Dermis blood vessel endothelial cell (primary cell): ENCODE measurements at regions not wholly inside any gene's neighbourhood (a gene's known extent, or its start where the extent isn't known, plus 50 kb on each side); places are given as distances from the start of the nearest gene placed in this dataset.
A peak's percentile ranks its signal among the peaks of the same experiment; 100 is the strongest.

Experiments used
- DNase-seq: peaks from one replicate; pipeline ENCODE4 v3.0.0; 2010

GRCh38 chr1:224505454-224506093 lies 71.0 kb upstream of the WDR26 start:
- no peak for DNase-seq

- no peak for DNase-seq
These were observed 71.7 kb upstream of the WDR26 start for GRCh38 chr1:224506141-224506814.

GRCh38 chr1:224507771-224508523 lies 73.3 kb upstream of the WDR26 start:
- no peak for DNase-seq

- DNase-seq: no peak
These were observed 75.3 kb upstream of the WDR26 start for GRCh38 chr1:224509907-224510306.

- no peak for DNase-seq
These were observed 76.5 kb upstream of the WDR26 start for GRCh38 chr1:224510880-224511645.

GRCh38 chr1:224512600-224513151 lies 78.1 kb upstream of the WDR26 start:
- DNase-seq: no peak

- no peak for DNase-seq
These were observed 78.8 kb upstream of the WDR26 start for GRCh38 chr1:224513383-224513782.

- peak; percentile 88 for DNase-seq
These were observed 79.2 kb upstream of the WDR26 start for GRCh38 chr1:224513787-224514209.

- no peak for DNase-seq
These were observed 82.6 kb upstream of the WDR26 start for GRCh38 chr1:224517171-224517570.

GRCh38 chr1:224518528-224518927 lies 83.9 kb upstream of the WDR26 start:
- DNase-seq: no peak

- no peak for DNase-seq
These were observed 85.3 kb upstream of the WDR26 start for GRCh38 chr1:224519874-224520273.

GRCh38 chr1:224520808-224521207 lies 86.2 kb upstream of the WDR26 start:
- no peak for DNase-seq

GRCh38 chr1:224521904-224522734 lies 87.5 kb upstream of the WDR26 start:
- DNase-seq: no peak

- no peak for DNase-seq
These were observed 89.1 kb upstream of the WDR26 start for GRCh38 chr1:224523676-224524075.

GRCh38 chr1:224524679-224525078 lies 90.1 kb upstream of the WDR26 start:
- DNase-seq: no peak

- no peak for DNase-seq
These were observed 90.6 kb upstream of the CNIH3 start for GRCh38 chr1:224525411-224526040.

GRCh38 chr1:224526771-224527170 lies 89.3 kb upstream of the CNIH3 start:
- DNase-seq: no peak

- peak; percentile 83 for DNase-seq
These were observed 87.2 kb upstream of the CNIH3 start for GRCh38 chr1:224528900-224529299.

- no peak for DNase-seq
These were observed 86.3 kb upstream of the CNIH3 start for GRCh38 chr1:224529844-224530243.

- DNase-seq: no peak
These were observed 82.6 kb upstream of the CNIH3 start for GRCh38 chr1:224533517-224533916.

- no peak for DNase-seq
These were observed 81.4 kb upstream of the CNIH3 start for GRCh38 chr1:224534731-224535130.
